Erythroblast (primary cell): ENCODE measurements at regions not wholly inside any gene's neighbourhood (a gene's known extent, or its start where the extent isn't known, plus 50 kb on each side); places are given as distances from the start of the nearest gene placed in this dataset.

Experiments
- GATA1 ChIP-seq: IDR thresholded peaks from 2 replicates; pipeline ENCODE4 v1.6.1; 2011; ENCODE audit warnings: low read depth, mild to moderate bottlenecking, control low read depth, low read length, moderate library complexity
- POLR2A ChIP-seq: IDR thresholded peaks from 2 replicates; pipeline ENCODE4 v1.6.1; 2011; ENCODE audit warnings: mild to moderate bottlenecking, low read length

- TF ChIP-seq POLR2A (no peak), GATA1 (no peak)
Measured at GRCh38 chr2:41941831-41942230, 106.0 kb upstream of the PKDCC start.
